ENCODE measurements at regions not wholly inside any gene's neighbourhood (a gene's known extent, or its start where the extent isn't known, plus 50 kb on each side); places are given as distances from the start of the nearest gene placed in this dataset.
A peak's percentile ranks its signal among the peaks of the same experiment; 100 is the strongest.

DNA sequence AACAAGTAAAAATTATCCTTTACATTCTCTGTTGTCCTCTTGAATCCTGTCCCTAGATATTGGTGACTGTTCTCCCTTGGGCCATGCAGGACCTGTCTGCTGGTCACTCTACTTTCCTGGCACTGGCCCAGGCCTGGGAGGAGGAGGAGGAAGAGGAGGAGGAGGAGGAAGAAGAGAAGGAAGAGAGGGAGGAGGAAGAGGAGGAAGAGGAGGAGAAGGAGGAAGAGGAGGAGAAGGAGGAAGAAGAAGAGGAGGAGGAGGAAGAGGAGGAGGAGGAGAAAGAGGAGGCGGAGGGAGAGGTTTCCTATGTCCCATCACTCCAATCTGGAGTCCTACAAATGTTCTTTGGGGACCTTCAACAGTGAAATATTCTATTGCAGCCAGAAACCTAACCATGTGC, 97.3 kb upstream of the NAMPT start:
- Histone ChIP-seq H3K36me3 (ENCODE audit: low read depth) (no peaks in the 10 kb centered on the region), H3K9me3 (no peaks in the 10 kb centered on the region), H3K4me3 (no peak overlapping the region), H3K4me1 (ENCODE audit: low read depth) (no peaks in the 10 kb centered on the region)
- DNase-seq (no peak), ATAC-seq (no peak)
- intact Hi-C loops (cut with DNase I, micrococcal nuclease) = no loop called here
- TF ChIP-seq, protein P1, sequence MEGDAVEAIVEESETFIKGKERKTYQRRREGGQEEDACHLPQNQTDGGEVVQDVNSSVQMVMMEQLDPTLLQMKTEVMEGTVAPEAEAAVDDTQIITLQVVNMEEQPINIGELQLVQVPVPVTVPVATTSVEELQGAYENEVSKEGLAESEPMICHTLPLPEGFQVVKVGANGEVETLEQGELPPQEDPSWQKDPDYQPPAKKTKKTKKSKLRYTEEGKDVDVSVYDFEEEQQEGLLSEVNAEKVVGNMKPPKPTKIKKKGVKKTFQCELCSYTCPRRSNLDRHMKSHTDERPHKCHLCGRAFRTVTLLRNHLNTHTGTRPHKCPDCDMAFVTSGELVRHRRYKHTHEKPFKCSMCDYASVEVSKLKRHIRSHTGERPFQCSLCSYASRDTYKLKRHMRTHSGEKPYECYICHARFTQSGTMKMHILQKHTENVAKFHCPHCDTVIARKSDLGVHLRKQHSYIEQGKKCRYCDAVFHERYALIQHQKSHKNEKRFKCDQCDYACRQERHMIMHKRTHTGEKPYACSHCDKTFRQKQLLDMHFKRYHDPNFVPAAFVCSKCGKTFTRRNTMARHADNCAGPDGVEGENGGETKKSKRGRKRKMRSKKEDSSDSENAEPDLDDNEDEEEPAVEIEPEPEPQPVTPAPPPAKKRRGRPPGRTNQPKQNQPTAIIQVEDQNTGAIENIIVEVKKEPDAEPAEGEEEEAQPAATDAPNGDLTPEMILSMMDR (IDR thresholded peaks at IDR 0.05) = no peak

DNA sequence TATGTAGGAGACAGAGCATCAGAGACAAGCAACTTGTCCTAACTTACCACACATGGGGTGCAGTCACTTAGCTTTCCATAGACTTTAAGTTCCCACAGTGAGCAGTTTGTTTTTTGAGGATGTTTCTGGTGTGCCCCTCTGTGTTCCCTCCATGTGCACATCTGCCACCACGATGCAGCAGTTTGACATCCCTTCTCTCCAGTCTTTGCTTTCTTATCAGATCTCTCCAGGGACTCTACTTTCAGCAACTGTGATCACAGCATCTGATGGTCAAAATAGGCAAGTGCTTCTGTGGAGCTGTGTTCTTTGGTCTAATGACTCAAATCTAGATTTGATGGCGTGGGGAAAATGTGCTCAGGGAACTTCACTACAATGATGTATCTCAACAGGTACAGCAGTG, 96.5 kb upstream of the NAMPT start:
- H3K4me3 ChIP-seq = no peak overlapping the region
- no peaks in the 10 kb centered on the region for H3K36me3 ChIP-seq (ENCODE audit: low read depth)
- intact Hi-C loops (cut with DNase I, micrococcal nuclease) = no loop called here
- ATAC-seq = no peak
- no peaks in the 10 kb centered on the region for H3K4me1 ChIP-seq (ENCODE audit: low read depth)
- no peak for DNase-seq
- TF ChIP-seq, protein P1 (IDR thresholded peaks at IDR 0.05) = no peak
- no peaks in the 10 kb centered on the region for H3K9me3 ChIP-seq

DNA sequence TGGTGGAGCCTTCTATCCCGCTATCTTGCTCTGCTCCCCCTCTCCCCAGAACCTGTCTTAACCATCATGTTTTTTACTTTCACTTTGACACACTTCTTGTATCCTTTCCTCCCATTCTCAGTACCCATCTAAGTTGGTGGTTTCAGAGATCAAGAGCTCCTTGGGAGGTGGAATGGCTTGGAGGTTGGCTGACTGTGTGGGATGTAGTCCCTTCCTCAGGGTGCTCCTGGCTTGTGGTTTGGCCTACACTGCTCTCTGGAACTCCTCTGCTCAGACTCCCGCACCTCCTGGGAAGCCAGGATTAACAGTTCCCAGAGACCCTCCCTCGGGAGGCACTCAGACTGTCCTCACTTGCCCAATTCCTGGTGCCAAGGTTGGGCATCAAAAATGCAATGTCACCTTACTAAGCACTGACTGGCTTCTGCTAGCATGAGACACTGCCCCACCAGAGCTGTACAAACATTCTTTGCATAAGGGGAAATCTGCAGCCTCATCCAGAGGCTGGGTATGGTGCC, 93.1 kb upstream of the NAMPT start:
- no peaks in the 10 kb centered on the region for H3K9me3 ChIP-seq
- H3K4me3 ChIP-seq = no peak overlapping the region
- ATAC-seq = no peak
- no peaks in the 10 kb centered on the region for H3K4me1 ChIP-seq (ENCODE audit: low read depth)
- DNase-seq = no peak
- no peaks in the 10 kb centered on the region for H3K36me3 ChIP-seq (ENCODE audit: low read depth)
- intact Hi-C loops (cut with DNase I, micrococcal nuclease) = no loop called here
- TF ChIP-seq, protein P1 (IDR thresholded peaks at IDR 0.05) = no peak

DNA sequence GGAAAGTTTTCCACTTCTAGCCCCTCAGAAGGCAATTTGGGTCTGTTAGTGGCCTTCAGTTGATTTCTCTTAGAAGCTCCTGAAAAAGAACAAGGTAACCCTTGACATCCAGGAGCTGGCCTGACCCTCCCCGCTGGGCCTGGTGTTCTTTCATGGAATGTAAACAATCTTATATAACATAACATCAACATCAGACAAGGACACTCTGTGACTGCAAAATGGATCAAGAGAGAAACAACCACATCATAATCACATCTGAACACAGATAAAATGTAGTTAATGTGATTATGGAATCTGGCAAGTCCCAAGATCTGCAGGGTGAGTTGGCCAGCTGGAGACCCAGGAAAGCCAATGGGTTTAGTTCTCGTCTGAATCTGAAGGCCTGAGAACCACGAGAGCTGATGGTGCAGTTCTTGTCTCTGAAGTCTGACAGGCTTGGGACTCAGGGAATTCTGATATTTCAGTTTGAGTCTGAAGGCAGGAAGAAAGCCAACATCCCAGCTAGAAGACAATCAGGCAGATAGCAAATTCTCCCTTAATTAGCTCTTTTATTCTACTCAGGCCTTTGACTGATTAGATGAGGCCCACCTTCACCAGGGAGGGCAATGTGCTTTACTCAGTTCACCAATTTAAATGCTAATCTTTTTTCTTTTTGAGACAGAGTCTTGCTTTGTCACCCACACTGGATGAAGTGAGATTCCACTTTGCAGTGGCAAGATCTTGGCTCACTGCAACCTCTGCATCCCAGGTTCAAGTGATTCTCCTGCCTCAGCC, 91.4 kb upstream of the NAMPT start:
- TF ChIP-seq, protein P1 (IDR thresholded peaks at IDR 0.05) = no peak
- Histone ChIP-seq H3K4me1 (ENCODE audit: low read depth) (no peaks in the 10 kb centered on the region), H3K9me3 (no peaks in the 10 kb centered on the region), H3K4me3 (no peak overlapping the region), H3K36me3 (ENCODE audit: low read depth) (no peaks in the 10 kb centered on the region)
- ATAC-seq (no peak), DNase-seq (no peak)
- intact Hi-C loops (cut with DNase I, micrococcal nuclease) = no loop called here

DNA sequence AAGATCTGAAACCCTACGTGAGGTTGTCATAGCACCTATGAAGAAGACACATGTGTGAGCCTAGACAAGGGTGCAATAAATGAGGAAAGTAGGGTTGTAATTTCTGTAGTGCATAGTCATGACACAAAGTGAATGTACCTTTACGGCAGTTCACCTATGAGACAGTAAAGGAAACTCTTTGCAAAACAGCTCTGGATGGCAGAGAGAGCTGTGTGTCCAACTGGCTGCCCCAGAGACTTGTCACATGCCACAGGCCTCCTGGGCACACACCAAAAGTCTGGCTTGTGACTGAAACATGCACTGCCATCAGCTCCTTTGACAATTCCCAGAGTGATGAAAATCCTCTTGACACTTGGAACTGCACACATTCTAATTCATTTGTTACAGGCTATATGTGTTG, 90.7 kb upstream of the NAMPT start:
- TF ChIP-seq, protein P1 (IDR thresholded peaks at IDR 0.05) = no peak
- intact Hi-C loops (cut with DNase I, micrococcal nuclease) = no loop called here
- H3K4me3 ChIP-seq = no peak overlapping the region
- H3K9me3 ChIP-seq = no peaks in the 10 kb centered on the region
- DNase-seq (no peak), ATAC-seq (peak; percentile 28)
- H3K36me3 ChIP-seq (ENCODE audit: low read depth) = no peaks in the 10 kb centered on the region
- H3K4me1 ChIP-seq (ENCODE audit: low read depth) = no peaks in the 10 kb centered on the region
